Fibroblast of skin of right biceps (primary cell): ENCODE measurements at regions not wholly inside any gene's neighbourhood (a gene's known extent, or its start where the extent isn't known, plus 50 kb on each side); places are given as distances from the start of the nearest gene placed in this dataset.
"Not testable (repeated sequence)": the region's sequence is repeated elsewhere in the genome, so short reads cannot be mapped to it uniquely, and the experiment has no call there.

Source experiments
- DNase-seq: peaks from one replicate; pipeline ENCODE4 v3.0.0-alpha.2; 2013

DNA sequence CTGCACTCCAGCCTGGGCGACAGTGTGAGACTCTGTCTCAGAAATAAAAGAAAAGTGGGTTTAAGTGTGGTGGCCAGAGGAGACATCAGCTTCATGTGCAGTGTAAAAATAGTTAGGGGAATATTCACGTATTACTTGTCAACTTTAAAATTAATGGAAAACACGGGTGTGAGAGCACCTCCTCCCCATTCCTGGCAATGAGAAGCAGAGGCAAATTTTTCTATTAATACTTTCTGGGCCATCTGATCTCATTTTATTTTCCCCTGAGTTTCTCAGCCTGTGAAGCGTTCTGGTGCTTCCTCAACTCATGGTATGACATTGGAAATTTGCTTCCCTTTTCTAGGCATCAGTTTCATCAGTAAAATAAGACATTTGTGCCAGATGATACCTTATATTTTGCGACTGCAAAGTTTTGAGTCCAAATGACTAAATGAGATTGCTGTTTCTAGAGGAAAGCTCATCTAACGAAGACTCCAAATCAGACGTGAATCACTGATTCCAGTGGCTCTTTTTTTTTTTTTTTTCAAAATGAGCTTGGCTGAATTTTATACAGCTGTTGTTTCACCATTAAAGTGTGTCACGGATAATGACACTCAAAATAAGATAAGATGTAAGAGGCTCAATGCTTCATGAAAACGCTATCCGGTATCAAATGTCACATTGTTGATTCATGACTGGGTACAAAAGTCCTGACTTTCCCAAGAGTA lies 104.6 kb downstream of the MSX2 start:
- peak; percentile 60 for DNase-seq

DNA sequence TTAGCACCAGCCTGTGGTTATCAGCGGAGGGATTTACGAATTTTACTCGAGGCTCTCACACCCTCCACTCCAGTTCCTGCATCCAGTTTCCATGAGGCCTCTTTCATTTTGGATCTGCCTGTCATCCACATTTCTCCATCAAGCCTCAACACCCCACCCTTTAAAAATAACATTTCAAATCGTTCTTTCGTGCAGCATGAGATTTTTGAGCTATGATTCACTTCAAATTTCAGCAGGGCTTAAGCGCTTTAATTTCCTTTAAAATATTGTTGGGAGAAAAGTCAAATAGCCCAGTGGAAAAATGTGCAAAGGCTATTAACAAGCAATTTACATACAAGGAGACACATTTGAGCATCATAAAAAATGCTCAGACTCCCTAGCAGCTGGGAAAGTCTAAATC lies 103.2 kb downstream of the MSX2 start:
- DNase-seq = peak; percentile 89

DNA sequence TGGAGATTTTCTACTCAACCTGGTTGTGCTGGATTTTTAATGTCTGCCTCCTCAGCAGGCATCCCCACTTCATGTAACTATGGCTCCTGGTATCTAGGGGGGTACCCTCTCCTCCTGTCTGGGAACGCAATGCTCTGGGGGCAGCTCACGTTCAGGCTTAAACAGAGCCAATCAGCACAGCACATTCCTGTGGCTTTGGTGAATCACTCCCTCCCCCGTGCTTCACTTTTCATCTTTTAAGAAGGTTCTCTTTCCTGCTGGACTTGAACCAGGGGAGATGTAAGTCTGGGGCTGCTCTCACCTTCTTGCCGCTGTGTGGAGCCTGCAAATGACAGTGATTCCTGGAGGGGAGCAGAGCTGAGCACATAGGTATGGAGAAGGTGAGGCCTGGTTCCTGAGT lies 101.2 kb downstream of the MSX2 start:
- DNase-seq = peak; percentile 82

DNA sequence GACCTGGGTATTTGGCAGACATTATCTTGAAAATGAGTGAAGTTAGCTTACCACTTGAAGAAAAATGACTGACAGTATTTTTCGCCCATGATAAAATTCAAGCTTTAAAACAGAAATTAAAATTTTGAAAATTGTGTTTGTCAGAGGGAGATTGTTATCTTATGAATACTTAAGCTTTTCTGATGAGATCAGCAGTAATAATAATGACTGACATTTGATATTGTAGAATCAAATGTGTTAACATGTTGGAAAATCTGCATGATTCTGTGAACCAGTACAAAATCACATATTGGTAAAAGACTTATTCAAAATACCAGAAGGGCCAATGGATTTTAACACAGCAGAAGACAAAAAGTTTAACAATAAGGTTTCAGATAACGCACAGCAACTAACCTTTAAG lies 94.0 kb downstream of the MSX2 start:
- no peak for DNase-seq

DNA sequence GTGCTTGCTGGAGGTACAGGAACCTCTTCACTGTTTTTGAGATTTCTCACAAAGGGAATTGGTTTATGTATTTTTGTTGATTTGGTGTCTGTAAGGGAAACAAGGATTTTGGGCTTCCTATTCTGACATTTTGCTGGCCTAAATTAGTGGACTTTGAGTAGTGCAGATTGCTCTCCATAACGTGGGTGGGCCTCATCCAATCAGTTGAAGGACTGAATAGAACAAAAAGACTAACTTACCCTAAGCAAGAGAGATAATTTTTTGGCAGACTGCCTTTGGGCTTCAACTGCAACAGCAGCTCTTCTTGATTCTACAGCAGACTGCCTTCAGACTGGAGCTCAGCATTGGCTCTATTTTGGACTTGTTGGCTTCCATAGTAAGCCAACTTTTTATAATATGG lies 93.2 kb downstream of the MSX2 start:
- no peak for DNase-seq

DNA sequence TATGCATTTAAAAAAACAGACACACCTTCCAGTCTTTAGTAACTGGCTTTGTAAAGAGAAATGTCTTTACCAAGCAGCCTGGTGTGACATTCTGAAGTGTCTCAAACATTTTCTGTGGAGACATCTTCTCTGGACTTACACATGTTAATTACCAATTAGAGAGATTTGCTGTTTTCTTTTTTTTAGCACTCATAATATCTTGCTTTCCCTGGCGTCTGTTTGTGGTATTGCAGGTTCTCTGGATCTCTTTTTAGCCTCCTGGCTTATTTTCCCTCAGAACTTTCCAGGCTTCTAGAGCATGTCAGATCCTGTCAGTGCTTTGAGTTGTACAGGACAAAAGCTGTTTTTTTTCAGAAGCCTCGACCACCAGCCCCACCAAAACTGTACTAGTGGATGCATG lies 92.5 kb downstream of the MSX2 start:
- no peak for DNase-seq

DNA sequence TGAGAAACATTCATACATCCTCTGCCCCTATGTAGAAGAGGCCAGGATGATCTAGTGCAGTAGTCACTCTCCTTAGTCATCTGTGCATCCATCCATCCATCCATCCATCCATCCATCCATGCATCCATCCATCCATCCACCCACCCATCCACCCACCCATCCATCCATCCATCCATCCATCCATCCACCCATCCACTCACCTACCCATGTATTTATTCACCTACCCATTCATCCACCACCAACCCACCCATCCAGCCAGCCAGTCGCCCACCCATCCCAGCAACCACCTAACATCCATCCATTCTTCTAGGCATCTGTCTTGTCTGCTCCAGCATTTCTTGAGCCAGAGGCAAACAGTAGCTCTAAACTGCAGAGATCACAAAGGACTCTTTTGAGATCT lies 87.1 kb downstream of the MSX2 start:
- DNase-seq = no peak

DNA sequence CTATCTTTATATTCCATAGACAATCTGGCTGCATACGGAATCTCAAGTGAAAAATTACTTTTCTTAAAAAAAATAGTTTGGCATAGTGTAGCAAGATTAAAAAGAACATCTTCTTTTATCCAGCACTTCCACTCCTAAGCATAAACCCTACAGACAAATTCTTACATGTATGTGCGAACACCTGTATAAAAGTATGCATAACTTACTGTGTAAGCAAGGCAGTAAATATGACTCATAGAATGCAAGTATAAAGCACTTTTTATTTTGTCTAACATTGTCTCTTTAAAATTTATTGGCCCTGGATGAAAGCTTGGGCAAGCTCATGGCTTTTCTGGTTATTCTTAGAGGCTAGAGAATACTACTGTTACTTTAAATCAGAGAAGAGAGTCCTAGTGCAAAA lies 86.4 kb downstream of the MSX2 start:
- DNase-seq = no peak

DNA sequence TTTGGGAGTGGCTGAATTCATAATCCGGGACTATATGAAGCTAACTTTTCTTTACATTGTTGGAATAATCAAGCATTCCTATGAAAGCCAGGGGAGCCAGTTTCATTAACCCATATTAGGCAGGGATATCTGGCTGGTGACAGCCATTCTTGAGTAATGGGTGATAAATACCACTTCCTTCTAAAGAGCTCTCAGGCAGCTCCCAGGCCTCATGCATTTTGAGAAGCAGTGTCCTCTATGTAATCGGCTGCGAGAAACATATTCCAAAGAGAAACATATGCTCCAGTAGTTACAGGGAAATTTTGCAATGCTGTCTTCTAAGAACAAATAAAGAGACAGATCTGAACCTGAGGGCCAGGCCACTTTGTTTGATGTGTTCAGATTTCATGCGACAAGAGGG lies 83.1 kb downstream of the MSX2 start:
- peak; percentile 83 for DNase-seq

DNA sequence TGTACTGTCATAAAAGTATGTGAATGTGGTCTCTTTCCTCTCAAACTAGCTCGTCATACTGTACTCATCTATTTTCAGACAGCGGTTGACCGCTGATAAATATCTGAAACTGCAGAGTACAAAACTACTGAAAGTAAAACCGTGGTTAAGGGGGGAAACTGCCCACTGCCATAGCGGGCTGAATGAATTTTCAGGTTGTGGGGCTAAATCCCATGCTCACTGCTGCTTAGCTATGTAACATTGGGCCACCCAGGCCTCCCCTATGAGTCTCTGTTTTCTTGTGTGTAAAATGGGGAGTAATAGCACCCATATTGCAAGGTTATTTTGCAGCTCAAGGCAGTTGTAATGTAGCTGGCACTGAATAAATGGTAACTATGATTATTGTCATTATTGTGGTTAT lies 82.3 kb downstream of the MSX2 start:
- no peak for DNase-seq

DNA sequence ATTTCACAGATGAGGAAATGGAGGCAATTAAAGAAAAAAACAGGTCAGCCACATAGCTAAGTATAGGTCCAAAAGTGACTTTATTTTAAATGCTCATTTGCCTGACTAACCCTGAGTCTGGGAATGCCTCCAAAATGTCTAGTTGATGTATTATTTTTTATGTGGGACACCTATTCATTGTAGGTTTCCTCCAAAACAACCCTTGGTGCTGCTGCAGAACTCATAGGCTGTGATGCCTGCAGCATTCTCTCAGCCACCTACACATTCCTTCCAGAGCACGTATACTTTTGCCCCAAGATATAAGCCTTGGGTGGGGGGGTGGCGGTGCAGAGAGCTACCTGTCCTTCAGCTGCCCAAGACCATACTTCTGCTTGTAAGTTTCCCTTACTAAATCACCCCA lies 77.4 kb downstream of the MSX2 start:
- peak; percentile 58 for DNase-seq

DNA sequence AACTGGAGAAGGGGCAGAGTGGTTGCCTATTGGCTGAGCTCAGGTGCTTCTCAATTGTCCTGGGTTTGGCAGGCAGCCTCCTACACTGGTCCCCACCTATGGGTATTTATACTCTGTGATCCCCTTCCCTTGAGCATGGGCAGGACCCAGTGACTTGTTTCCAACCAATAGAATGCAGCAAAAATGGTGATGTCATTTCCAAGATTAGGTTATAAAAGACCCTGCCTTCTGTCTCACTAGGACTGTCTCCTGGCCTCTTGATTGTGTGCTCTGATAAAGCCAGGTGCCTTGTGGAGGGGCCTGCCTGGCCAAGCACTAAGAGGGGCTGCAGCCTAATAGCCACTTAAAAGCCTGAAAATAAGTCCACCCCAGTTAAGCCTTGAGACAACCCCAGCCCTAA lies 76.1 kb downstream of the MSX2 start:
- DNase-seq = no peak

DNA sequence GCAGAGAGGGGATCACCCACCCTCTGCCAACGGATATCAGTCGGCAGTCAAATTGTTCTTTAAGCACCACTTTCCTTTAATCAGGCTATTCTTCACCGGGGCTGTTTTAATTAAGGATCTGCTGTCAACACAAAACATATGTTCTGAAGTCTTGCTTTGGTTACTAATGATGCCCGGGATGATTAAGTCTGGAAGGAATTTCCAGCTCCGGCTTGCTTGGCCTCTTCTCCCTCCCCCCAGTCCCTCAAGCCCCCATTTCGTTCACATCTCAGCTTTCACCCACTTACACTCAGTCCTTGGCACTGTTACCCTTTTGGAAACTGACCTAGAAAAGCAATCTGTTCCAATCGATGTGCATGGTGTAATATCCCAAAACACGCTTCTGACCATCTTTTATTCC lies 74.7 kb downstream of the MSX2 start:
- peak; percentile 90 for DNase-seq

DNA sequence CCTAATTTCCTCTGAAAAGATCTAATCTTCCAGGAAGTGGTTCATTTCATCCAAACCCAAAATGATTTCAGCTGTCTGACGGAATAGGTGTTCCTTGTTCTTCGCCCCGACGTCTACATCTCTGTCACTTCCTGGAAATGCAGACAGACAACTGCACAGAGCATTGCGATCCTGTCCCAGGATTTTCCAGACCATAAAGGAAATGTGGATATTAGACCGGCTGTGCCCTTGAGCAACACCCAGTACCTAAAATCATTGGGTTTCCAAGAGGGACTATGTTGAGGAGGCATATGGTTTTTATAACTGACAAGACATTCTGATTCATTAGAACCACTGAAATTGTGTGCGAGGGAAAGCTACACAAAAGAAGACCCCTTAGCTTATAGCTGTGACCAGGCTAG lies 74.2 kb downstream of the MSX2 start:
- DNase-seq = peak; percentile 66

DNA sequence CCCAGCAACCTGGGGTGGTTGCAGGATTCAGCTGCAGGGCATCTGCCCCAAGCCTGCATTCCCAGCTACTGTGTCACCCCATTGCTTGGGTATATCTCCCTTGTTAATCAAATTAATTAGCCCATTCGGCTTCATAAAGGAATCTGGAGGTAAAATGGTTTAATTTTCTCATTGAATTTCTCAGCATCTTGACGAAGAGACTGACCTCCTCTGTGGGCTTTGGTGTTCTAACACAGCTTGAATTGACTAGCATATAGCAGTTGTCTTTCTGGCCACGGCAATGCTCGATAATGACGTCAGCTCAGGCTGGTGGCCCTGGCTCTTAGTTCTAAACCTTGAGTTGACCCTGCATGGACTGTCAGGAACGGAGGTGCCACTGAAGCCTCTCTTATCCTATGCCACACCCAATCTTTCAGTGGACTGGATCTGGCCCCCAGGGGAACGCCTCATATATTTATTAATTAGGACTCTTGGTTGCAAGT lies 72.4 kb downstream of the MSX2 start:
- no peak for DNase-seq

DNA sequence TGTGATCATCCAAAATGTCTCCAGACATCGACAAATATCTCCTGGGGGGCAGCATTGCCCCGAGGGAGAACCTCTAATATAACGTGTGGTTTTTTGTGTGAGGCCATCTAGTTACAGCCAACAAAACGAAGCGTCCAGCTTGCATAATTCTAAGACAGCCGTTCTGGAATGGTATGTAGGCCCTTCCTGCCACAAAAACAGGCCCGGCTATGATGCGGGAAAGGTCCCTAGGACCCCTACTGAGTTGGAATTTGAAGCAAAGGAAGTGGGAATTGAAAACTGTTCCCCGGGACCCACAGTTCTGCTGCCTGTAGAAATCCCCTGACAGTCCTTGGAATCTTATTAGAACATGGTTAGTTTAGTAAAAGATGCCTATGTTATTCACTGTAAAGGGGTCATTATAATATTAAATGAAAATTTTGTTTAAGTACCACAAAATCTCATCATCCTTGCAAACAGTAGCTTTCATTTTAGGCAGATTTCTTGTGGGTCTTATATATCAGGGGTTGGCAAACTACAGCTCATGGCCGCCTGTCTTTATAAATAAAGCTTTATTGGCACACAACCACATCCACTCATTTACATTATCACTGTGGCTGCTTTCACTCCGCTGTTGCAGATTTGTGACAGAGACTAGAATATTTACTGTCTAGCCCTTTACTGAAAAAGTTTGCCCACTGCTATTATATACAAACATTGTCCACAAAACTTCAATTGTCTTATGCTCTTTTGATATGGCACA lies 70.7 kb downstream of the MSX2 start:
- peak; percentile 75 for DNase-seq

DNA sequence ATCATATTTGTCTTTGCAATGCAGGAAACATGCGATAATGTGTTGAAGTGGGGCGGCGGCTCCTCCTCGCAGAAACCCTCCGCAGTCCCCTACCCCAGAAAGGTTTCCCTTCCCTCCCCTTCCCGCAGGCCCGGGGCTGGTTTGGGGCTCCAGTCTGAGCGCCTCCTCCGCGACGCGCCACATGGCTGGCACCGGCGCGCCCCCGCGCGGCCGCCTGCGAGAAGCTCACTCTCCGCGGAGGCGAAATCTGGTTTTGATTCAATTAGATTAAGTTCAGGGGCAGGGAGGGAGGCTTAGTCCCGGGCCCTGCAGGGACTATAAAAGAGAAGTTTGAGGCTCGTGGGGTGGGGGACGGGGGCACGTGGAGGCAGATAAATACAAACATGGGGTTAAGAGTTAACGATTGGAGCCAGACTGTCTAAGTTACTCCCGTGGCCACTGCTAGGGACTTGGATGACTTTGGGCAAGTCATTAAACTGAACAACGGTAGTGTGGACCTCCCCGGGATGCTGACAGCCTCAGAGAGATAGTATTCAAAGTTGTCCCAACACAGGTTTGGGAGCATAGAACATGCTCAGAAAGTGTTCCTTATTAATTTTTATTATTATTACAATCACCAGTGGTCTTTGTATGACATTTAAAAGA lies 69.4 kb downstream of the MSX2 start:
- DNase-seq = peak; percentile 69

DNA sequence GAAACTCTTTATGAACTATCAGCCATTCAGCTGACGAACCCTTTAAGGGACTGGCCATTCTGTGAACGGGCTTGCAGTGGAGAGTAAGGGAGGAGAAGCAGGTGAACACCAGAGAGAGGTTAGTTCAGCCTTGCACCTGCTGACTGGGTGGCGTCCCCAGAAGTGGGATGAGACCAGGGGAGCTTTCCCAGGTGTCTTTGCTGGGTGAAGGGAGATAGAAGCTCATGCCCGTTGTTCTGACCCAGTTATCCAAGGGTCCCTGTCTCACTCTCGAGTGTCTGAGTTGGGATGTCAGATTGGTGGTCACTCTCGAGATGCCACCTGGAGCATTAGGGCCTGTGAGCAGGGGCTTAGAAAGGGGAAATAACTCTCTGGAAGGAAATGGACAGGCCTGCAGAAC lies 68.7 kb downstream of the MSX2 start:
- DNase-seq = no peak

DNA sequence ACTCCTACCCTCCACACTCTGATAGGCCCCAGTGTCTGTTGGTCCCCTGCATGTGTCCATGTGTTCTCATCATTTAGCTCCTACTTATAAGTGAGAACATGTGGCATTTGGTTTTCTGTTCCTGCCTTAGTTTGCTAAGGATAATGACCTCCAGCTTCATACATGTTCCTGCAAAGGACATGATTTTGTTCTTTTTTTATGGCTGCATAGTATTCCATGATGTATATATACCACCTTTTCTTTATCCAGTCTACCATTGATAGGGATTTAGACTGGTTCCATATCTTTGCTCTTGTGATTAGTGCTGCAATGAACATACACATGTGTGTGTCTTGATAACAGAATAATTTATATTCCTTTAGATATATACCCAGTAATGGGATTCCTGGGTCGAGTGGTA lies 67.9 kb downstream of the MSX2 start:
- not testable (repeated sequence) for DNase-seq

DNA sequence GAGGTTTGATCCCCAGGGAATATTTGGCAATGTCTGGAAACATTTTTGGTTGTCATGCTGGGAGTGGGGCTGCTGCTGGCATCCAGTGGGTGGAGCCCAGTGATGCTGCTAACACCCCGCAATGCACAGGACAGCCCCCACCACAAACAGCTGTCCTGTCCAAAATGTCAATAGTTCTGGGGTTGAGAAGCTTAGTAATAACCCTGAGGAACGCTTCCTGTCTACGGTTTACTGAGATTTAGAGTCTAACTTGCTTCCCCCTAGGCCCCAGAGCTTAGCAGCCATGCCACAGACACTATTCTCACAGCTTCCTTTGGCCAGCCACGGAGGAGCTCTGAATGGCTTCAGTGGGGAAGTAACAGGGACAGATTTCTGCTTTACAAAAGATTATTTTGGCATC lies 66.5 kb downstream of the MSX2 start:
- no peak for DNase-seq

DNA sequence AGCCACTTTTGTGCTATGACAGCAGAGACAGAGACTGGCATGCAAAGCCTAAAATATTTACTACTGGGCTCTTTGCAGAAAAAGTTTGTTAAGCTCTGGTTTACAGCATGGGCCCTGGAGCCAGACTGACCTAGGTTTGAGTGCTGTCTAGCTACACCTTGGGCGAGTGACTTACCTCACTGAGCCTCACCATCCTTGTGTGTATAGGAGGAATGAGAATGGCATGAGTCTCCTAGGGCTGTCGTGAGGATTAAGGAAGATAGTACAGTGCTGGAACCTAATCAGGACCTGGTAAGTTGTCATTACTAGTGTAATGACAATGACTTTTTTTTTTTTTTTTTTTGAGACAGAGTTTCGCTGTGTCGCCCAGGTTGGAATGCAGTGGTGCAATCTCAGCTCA lies 65.2 kb downstream of the MSX2 start:
- DNase-seq = no peak

DNA sequence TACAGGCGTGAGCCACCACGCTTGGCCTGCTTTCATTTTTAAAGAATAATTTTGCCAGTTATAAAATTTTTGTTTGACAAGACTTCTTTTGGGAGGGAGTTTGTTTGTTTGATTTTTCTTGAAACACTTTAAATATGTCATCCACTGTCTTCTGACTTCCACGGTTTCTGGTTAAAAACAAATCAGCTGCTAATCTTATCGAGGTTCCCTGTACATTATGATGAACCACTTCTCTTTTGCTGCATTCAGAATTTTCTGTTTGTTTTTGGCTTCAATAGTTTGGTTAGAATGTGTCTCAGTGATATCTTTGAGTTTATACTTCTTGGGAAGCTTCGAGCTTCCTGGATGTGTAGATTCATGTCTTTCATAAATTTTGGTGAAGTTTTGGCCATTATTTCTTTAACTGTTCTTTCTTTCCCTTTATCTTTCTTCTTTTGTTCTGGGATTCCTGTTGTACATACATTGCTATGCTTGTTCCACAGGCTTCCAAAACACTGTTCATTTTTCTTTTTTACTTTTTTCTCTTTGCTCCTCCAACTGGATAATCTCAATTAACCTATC lies 60.8 kb downstream of the MSX2 start:
- no peak for DNase-seq
